WERI-Rb-1 (cell line): ENCODE measurements at regions not wholly inside any gene's neighbourhood (a gene's known extent, or its start where the extent isn't known, plus 50 kb on each side); places are given as distances from the start of the nearest gene placed in this dataset.

Source experiments
- DNase-seq: peaks from one replicate; pipeline ENCODE4 v3.0.0-alpha.2; 2020
- H3K27ac ChIP-seq: fragments of 250-450 bp; sonication (Bioruptor Pico); 2 replicates; pipeline ENCODE4 v1.5.1; 2020; ENCODE audit warnings: mild to moderate bottlenecking, moderate library complexity
- H3K27me3 ChIP-seq: fragments of 250-450 bp; sonication (Bioruptor Pico); 2 replicates; pipeline ENCODE4 v1.5.1; 2021; ENCODE audit warnings: mild to moderate bottlenecking, low read depth, moderate library complexity; ENCODE audit not compliant: insufficient read depth, severe bottlenecking
- H3K36me3 ChIP-seq: fragments of 250-450 bp; sonication (Bioruptor Pico); 2 replicates; pipeline ENCODE4 v1.5.1; 2020; ENCODE audit warnings: mild to moderate bottlenecking, moderate library complexity
- H3K4me3 ChIP-seq: 2 replicates; pipeline ENCODE4 v1.5.1; 2011; ENCODE audit warnings: low read depth, mild to moderate bottlenecking, control low read depth, low read length
- H3K9me3 ChIP-seq: fragments of 250-450 bp; sonication (Bioruptor Pico); 2 replicates; pipeline ENCODE4 v1.5.1; 2021; ENCODE audit warnings: mild to moderate bottlenecking, moderate library complexity; ENCODE audit not compliant: severe bottlenecking
- CTCF ChIP-seq: IDR thresholded peaks from 2 replicates; pipeline ENCODE4 v1.5.1; 2011; ENCODE audit warnings: low read depth, mild to moderate bottlenecking, control low read depth, inconsistent platforms, low read length

GRCh38 chr4:103934178-103934789 lies 214.5 kb upstream of the TACR3 start:
- 0 out of 2 replicates have a peak, but pooled peaks have one; percentile 25 for TF ChIP-seq CTCF
- Histone ChIP-seq H3K36me3 (no peaks in the 10 kb centered on the region), H3K9me3 (peaks cover 2% of the 10 kb centered on the region), H3K27ac (no peak overlapping the region), H3K4me3 (no peak overlapping the region), H3K27me3 (no peaks in the 10 kb centered on the region)
- no peak for DNase-seq

- no peak overlapping the region for H3K4me3 ChIP-seq
- DNase-seq, result no peak
- no peaks in the 10 kb centered on the region for H3K9me3 ChIP-seq
- no peak for TF ChIP-seq CTCF
- H3K36me3 ChIP-seq, result no peaks in the 10 kb centered on the region
- H3K27ac ChIP-seq, result no peak overlapping the region
- no peaks in the 10 kb centered on the region for H3K27me3 ChIP-seq
Observed at GRCh38 chr4:103928370-103928769, 208.6 kb upstream of the TACR3 start.

DNA sequence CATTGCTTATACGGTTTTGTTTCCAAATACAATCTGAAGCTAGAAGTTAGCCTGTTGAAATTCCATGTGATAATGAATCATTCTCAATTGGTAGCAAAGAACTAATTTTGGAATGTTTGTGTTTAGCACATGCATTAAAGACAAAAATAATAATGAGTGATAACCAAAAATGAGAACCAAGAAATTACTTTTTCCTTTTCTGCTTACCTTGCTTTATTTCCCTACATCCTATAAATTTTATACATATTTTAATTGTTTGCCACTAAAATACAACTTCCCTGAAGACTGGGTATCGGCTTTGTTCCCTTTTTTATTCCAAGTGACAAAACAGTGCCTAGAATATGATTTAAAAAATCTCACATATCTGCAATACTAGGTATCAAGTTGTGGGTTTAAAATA lies 203.8 kb upstream of the TACR3 start:
- no peak for TF ChIP-seq CTCF
- DNase-seq, result no peak
- H3K27ac ChIP-seq, result no peak overlapping the region

GRCh38 chr4:103918214-103918613 lies 198.4 kb upstream of the TACR3 start:
- Histone ChIP-seq H3K36me3 (no peaks in the 10 kb centered on the region), H3K4me3 (no peak overlapping the region), H3K27me3 (no peaks in the 10 kb centered on the region), H3K27ac (no peak overlapping the region), H3K9me3 (no peaks in the 10 kb centered on the region)
- DNase-seq, result no peak
- no peak for TF ChIP-seq CTCF

More for the DNA sequence above, 203.8 kb upstream of the TACR3 start:
- Histone ChIP-seq H3K27me3 (no peaks in the 10 kb centered on the region), H3K36me3 (no peaks in the 10 kb centered on the region), H3K4me3 (no peak overlapping the region), H3K9me3 (no peaks in the 10 kb centered on the region)

DNA sequence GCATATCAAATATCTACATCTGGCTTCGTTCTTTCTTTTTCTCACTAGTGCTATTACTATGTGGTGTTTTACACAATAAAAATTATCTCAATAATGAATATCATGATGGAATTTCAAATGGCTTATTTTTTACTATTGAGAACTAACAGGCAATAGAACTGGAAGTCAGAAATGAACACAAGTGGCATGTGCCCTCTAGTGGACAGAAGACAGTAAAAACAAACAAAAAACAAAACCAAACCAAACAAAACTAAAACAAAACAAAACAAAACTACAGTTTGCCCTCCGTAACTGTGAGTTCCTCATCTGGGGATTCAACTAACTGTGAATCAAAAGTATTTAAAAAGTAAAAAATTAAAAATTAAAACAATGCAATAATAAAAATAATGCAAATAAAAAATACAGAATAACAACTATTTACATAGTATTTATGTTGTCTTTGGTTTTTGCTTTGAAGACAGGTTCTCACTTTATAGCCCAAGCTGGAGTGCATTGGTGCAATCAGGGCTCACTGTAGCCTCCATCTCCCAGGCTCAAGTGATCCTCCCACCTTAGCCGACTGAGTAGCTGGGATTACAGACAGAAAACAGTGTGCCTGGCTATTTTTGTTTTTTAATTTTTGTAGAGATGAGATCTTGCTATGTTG lies 195.6 kb upstream of the TACR3 start:
- no peak for DNase-seq

More for the DNA sequence above, 195.6 kb upstream of the TACR3 start:
- no peak overlapping the region for H3K4me3 ChIP-seq
- H3K27me3 ChIP-seq, result no peaks in the 10 kb centered on the region
- H3K9me3 ChIP-seq, result no peaks in the 10 kb centered on the region
- no peak overlapping the region for H3K27ac ChIP-seq
- TF ChIP-seq CTCF, result peak; percentile 45
- H3K36me3 ChIP-seq, result no peaks in the 10 kb centered on the region
